DMS79 treated with DMSO at 0.1 percent for 48 hours (cell line): ENCODE measurements at regions not wholly inside any gene's neighbourhood (a gene's known extent, or its start where the extent isn't known, plus 50 kb on each side); places are given as distances from the start of the nearest gene placed in this dataset.

Experiments used
- DNase-seq: peaks from one replicate; lab custom pipeline; 2025; lab: John Stamatoyannopoulos, UW

DNA sequence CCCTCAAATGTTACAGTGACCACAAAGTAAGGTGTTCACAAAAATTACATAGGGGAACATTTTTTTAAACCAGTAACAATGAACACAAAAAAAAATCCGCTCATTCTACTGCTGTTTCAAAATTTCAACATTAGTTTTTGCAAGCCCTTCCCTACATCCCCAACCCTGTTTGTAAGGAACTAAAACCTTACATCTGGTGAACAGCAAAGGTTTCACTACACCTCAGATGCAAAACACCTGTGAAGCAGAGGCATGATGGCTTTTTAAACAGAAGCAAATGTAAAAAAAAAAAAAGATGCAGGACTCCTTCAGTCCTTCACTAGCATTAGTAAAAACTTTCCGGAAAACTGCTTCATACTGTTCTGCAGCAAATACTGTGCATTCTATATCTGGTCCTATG lies 50.0 kb upstream of the API5 start:
- DNase-seq, result no peak
